ENCODE measurements at regions not wholly inside any gene's neighbourhood (a gene's known extent, or its start where the extent isn't known, plus 50 kb on each side); places are given as distances from the start of the nearest gene placed in this dataset.

DNA sequence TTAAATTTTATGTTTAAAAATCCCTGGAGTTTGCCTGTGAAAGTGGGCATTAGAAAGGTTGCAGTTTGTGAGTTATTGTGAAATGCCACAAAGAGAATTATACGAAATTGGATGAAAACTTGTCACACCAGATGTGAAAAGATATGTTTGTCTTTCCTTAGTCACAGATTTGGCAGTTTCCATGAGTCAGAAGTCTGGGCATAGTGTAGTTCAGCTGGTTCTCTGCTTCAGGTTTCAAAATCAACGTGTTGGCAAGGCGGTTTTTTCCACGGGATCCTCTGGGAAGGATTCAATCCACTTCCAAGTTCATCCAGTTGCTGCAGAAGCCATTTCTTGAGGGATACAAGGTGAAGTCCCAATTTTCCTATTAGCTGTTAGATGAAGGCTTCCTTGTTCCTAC, 658.0 kb upstream of the CDH2 start:
- Histone ChIP-seq H3K9me3 (ENCODE audit: insufficient read depth in 2 of 2, low read depth in 1 of 2, low read length in 1 of 2) (no peaks in the 10 kb centered on the region), H3K4me2 (ENCODE audit: insufficient read depth in 1 of 2, low read depth in 2 of 2, low read length in 2 of 2) (no peak overlapping the region)

More for the DNA sequence above, 658.0 kb upstream of the CDH2 start:
- Histone ChIP-seq H4K5ac (ENCODE audit: insufficient read length, low read depth, low read length) (no peak overlapping the region), H3K36me3 (ENCODE audit: control insufficient read depth in 2 of 4, insufficient read depth in 4 of 4, low read length in 3 of 4) (no peaks in the 10 kb centered on the region), H3K23ac (ENCODE audit: insufficient read length) (no peak overlapping the region), H4K8ac (ENCODE audit: extremely low read depth, insufficient read depth, low read length) (no peak overlapping the region), H3K4me1 (replicated peaks in 1 of 4; ENCODE audit: control insufficient read depth in 3 of 4, insufficient read depth in 4 of 4, low read length in 3 of 4) (peaks cover 3 to 9% (median 6%) of the 10 kb centered on the region in 4 experiments; a peak in 5 of 7 replicates), H2AK5ac (ENCODE audit: low read depth, low read length) (no peak overlapping the region), H3K4ac (replicated peaks; ENCODE audit: insufficient read length, low read depth, low read length) (no peak overlapping the region), H2AFZ (ENCODE audit: low read length) (peak overlapping the region; percentile 19), H3K23me2 (ENCODE audit: low read depth, low read length) (no peaks in the 10 kb centered on the region; the same call in 1 of the 2 replicates), H4K20me1 (replicated peaks in 1 of 2; ENCODE audit: control insufficient read depth in 1 of 2, insufficient read depth in 2 of 2, low read length in 2 of 2) (no peaks in the 10 kb centered on the region), H3K9ac (replicated peaks in 1 of 4; ENCODE audit: extremely low read depth in 1 of 4, low read depth in 3 of 4, low read length in 3 of 4) (no peak overlapping the region), H2BK12ac (ENCODE audit: low read depth, low read length) (no peak overlapping the region), H2BK15ac (ENCODE audit: low read length) (no peak overlapping the region), H4K91ac (replicated peaks; ENCODE audit: insufficient read length, low read length) (no peak overlapping the region), H3K4me3 (ENCODE audit: extremely low read depth in 1 of 4, insufficient read depth in 2 of 4, low read depth in 3 of 4, low read length in 4 of 4) (no peak overlapping the region), H3K27me3 (replicated peaks in 1 of 4; ENCODE audit: control insufficient read depth in 3 of 4, extremely low read depth in 1 of 4, insufficient read depth in 3 of 4, low read length in 3 of 4) (no peaks in the 10 kb centered on the region), H3K18ac (ENCODE audit: extremely low read depth, low read length) (no peak overlapping the region), H3K56ac (replicated peaks; ENCODE audit: insufficient read length, low read depth, low read length) (no peak overlapping the region), H2BK20ac (ENCODE audit: low read length) (no peak overlapping the region), H3K14ac (ENCODE audit: insufficient read length) (no peak overlapping the region), H2BK120ac (replicated peaks; ENCODE audit: low read depth, low read length) (no peak overlapping the region), H3K27ac (ENCODE audit: low read depth, low read length) (no peak overlapping the region), H2BK5ac (ENCODE audit: low read depth, low read length) (no peak overlapping the region), H3K79me2 (ENCODE audit: control insufficient read depth in 1 of 2, insufficient read depth in 2 of 2, low read length in 2 of 2) (no peaks in the 10 kb centered on the region), H3K79me1 (ENCODE audit: low read depth, low read length) (no peaks in the 10 kb centered on the region)
- ChIA-PET POLR2A (ENCODE audit: partially characterized antibody) (no interaction called here), CTCF (ENCODE audit: partially characterized antibody) (interaction anchor here (0.6 kb wide), 1 partner anchor 47 kb away, joined by 3 read pairs; no protein-coding TSS in a partner anchor)
- DNase-seq (ENCODE audit: low read depth in 1 of 2, low spot score in 2 of 2) (no peak), FAIRE-seq (no peak)
- 87% methylated on average over 4 of the region's 4 CpGs; no CpG with 5 or more reads in 1 of the 2 experiments for WGBS, 2 experiments (ENCODE audit: extremely low coverage in 1 of 2, insufficient coverage in 1 of 2, insufficient read length in 1 of 2, insufficient replicate concordance in 2 of 2, low coverage in 1 of 2, low lambda C conversion rate in 2 of 2, missing lambda C conversion rate in 1 of 2)
- TF ChIP-seq CHD2 (IDR thresholded peaks at IDR 0.05; ENCODE audit: low read length), result no peak
